BE2C (cell line): ENCODE measurements at regions not wholly inside any gene's neighbourhood (a gene's known extent, or its start where the extent isn't known, plus 50 kb on each side); places are given as distances from the start of the nearest gene placed in this dataset.

Experiments
- DNase-seq: peaks from one replicate; pipeline ENCODE4 v3.0.0-alpha.2; 2020
- H3K27me3 ChIP-seq: fragments of 250-450 bp; sonication (Bioruptor Pico); 2 replicates; pipeline ENCODE4 v1.5.1; 2020; ENCODE audit warnings: mild to moderate bottlenecking
- H3K36me3 ChIP-seq: fragments of 250-450 bp; sonication (Bioruptor Pico); 2 replicates; pipeline ENCODE4 v1.5.1; 2020; ENCODE audit warnings: mild to moderate bottlenecking
- H3K4me1 ChIP-seq: fragments of 250-450 bp; sonication (Bioruptor Pico); 2 replicates; pipeline ENCODE4 v1.5.1; 2020
- H3K4me3 ChIP-seq: 2 replicates; pipeline ENCODE4 v1.5.1; 2011; ENCODE audit warnings: low read depth, low read length
- H3K9me3 ChIP-seq: fragments of 250-450 bp; sonication (Bioruptor Pico); 2 replicates; pipeline ENCODE4 v1.5.1; 2020
- CTCF ChIP-seq: IDR thresholded peaks from 2 replicates; pipeline ENCODE4 v1.5.1; 2012; ENCODE audit warnings: mild to moderate bottlenecking, low read depth, low read length

DNA sequence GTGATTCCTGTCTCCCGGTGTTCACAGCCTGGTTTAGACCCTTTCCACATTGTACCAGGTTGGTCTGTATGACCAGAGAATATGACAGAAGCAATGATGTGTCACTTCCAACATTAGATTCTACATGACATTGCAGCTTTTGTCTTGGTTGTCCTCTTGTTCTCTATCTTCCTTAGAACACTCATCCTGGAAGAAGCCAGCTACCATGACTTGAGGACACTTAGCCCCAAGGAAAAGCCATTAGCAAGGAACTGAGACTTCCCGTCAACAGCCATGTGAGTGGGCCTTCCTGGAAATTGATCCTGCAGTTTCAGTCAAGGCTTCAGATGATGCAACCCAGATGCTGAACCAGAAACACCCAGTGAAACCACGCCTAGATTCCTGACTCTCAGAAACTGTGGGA lies 143.3 kb downstream of the MREG start:
- DNase-seq, result no peak
- H3K4me1 ChIP-seq, result peaks cover 4% of the 10 kb centered on the region; the same call in 1 of the 2 replicates
- H3K27me3 ChIP-seq, result no peaks in the 10 kb centered on the region
- H3K36me3 ChIP-seq, result no peaks in the 10 kb centered on the region
- no peaks in the 10 kb centered on the region for H3K9me3 ChIP-seq
- H3K4me3 ChIP-seq, result no peak overlapping the region
- no peak for TF ChIP-seq CTCF

DNA sequence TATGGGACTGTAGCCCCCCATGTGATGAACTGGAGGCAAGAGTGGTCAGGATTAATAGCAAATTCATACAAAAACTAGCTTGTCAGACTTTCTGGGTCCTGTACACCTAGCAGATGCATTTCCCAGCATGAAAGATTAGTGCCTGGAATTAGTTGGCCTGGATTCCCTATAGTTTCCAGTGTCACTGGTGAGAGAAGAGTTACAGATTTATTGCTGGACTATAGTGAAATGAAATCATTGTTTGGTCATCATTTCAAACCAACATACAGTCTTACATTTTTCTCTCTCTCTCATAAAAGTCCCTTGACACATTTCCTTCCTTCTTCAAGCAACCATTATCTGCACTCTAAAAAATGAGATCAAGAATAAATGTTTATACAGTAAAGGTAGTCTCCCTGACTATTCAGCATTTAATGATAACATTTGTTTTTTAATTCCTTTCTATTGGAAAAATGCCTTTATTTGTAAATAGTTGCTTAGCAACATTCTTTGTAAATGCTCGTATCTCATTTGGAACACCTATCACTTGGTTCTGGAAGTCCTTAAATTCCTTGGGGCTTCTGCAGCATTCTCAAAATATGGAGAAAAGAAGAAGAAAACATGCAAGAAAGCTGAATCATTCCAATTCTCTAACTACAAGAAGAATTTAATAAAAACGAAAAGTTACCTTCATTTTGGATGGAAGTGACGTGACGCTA lies 144.4 kb downstream of the MREG start:
- Histone ChIP-seq H3K4me3 (no peak overlapping the region), H3K4me1 (peaks cover 4% of the 10 kb centered on the region; the same call in 1 of the 2 replicates), H3K36me3 (no peaks in the 10 kb centered on the region), H3K9me3 (no peaks in the 10 kb centered on the region), H3K27me3 (no peaks in the 10 kb centered on the region)
- no peak for DNase-seq
- no peak for TF ChIP-seq CTCF

GRCh38 chr2:215866606-215867005 lies 146.7 kb downstream of the MREG start:
- no peaks in the 10 kb centered on the region for H3K27me3 ChIP-seq
- H3K9me3 ChIP-seq, result no peaks in the 10 kb centered on the region
- H3K4me3 ChIP-seq, result no peak overlapping the region
- no peaks in the 10 kb centered on the region for H3K36me3 ChIP-seq
- TF ChIP-seq CTCF, result no peak
- DNase-seq, result no peak
- peaks cover 7% of the 10 kb centered on the region for H3K4me1 ChIP-seq

- Histone ChIP-seq H3K27me3 (no peaks in the 10 kb centered on the region), H3K9me3 (no peaks in the 10 kb centered on the region), H3K4me1 (peaks cover 13% of the 10 kb centered on the region; the same call in 1 of the 2 replicates), H3K4me3 (no peak overlapping the region), H3K36me3 (no peaks in the 10 kb centered on the region)
- TF ChIP-seq CTCF, result no peak
- no peak for DNase-seq
Observed at GRCh38 chr2:215863687-215864086, 149.7 kb downstream of the MREG start.

- no peak for DNase-seq
Observed at GRCh38 chr2:215862351-215862771, 151.0 kb downstream of the MREG start.

More at GRCh38 chr2:215862351-215862771, 151.0 kb downstream of the MREG start:
- no peaks in the 10 kb centered on the region for H3K27me3 ChIP-seq
- H3K9me3 ChIP-seq, result no peaks in the 10 kb centered on the region
- no peak for TF ChIP-seq CTCF
- no peak overlapping the region for H3K4me3 ChIP-seq
- peaks cover 13% of the 10 kb centered on the region; the same call in 1 of the 2 replicates for H3K4me1 ChIP-seq
- H3K36me3 ChIP-seq, result no peaks in the 10 kb centered on the region
